Breast epithelium (tissue), 3 donors: ENCODE measurements at regions not wholly inside any gene's neighbourhood (a gene's known extent, or its start where the extent isn't known, plus 50 kb on each side); places are given as distances from the start of the nearest gene placed in this dataset.

Source experiments
- POLR2AphosphoS5 ChIP-seq, 3 donors: sonication (generic); formaldehyde crosslinking; IDR thresholded peaks; one replicate each; pipeline ENCODE4 v1.6.1; 2017; ENCODE audit warnings: antibody characterized with exemption in 3 of 3
- TF ChIP-seq, protein P1 (sequence below), 3 donors: fragments of 450-650 bp; IDR thresholded peaks; one replicate each; pipeline ENCODE4 v1.5.1; 2016 to 2017; ENCODE audit warnings: antibody characterized with exemption in 3 of 3, mild to moderate bottlenecking in 3 of 3, moderate library complexity in 3 of 3

DNA sequence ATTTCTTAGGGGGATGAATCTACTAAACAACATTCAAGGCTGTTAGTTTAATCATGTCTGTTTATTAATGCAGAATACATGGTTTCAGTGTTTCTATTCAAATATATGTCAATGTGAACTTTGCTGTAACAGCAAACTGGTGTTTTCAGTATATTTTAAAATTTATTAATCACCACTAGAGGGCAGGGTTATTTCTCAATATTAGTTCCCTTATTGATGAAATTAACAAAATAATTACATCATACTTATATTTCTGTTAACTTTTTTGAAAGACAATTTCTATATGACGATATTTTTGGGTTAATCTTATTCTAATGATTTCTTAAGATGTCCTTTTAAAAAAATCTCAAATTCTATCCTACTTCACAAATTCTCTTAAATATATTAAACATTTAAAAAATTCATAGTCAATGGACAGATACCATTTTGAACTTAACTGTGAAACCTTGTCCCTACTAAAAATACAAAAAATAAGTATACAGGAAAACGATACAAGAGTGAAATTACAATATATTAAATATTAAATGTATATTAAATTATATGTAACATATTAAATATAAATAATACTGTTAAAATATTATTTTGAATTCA is 1034.1 kb upstream of the PRMT6 start:
- TF ChIP-seq, protein P1, sequence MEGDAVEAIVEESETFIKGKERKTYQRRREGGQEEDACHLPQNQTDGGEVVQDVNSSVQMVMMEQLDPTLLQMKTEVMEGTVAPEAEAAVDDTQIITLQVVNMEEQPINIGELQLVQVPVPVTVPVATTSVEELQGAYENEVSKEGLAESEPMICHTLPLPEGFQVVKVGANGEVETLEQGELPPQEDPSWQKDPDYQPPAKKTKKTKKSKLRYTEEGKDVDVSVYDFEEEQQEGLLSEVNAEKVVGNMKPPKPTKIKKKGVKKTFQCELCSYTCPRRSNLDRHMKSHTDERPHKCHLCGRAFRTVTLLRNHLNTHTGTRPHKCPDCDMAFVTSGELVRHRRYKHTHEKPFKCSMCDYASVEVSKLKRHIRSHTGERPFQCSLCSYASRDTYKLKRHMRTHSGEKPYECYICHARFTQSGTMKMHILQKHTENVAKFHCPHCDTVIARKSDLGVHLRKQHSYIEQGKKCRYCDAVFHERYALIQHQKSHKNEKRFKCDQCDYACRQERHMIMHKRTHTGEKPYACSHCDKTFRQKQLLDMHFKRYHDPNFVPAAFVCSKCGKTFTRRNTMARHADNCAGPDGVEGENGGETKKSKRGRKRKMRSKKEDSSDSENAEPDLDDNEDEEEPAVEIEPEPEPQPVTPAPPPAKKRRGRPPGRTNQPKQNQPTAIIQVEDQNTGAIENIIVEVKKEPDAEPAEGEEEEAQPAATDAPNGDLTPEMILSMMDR (IDR thresholded peaks at IDR 0.05) = peak in 1 of 3 donors; percentile 9
- TF ChIP-seq POLR2AphosphoS5 (IDR thresholded peaks at IDR 0.05) = no peak
